Adrenal gland (tissue), 9 donors: ENCODE measurements at regions not wholly inside any gene's neighbourhood (a gene's known extent, or its start where the extent isn't known, plus 50 kb on each side); places are given as distances from the start of the nearest gene placed in this dataset.

ENCODE experiments used
- DNase-seq, 7 donors: peaks; one replicate each; pipeline ENCODE4 v3.0.0-alpha.2; 2019 to 2020
- H3K27ac ChIP-seq, 5 donors: fragments of 200-600 bp; sonication (generic) in 4 of 5; 1 replicate in 3 of 5; 2 replicates in 2 of 5; pipeline versions ENCODE4 v1.5.1 to v1.8.0; 2016 to 2020; ENCODE audit warnings: mild to moderate bottlenecking in 1 of 5
- H3K27me3 ChIP-seq: fragments of 200-600 bp; 2 replicates; pipeline ENCODE4 v1.8.0; 2021
- H3K36me3 ChIP-seq, 2 donors: fragments of 200-600 bp; replicated peaks in 1 of 2; 1 replicate in 1 of 2; 2 replicates in 1 of 2; pipeline versions ENCODE4 v1.5.1 to v1.8.0; 2018 to 2022
- H3K4me1 ChIP-seq, 2 donors: fragments of 200-600 bp; replicated peaks in 1 of 2; 1 replicate in 1 of 2; 2 replicates in 1 of 2; pipeline versions ENCODE4 v1.5.1 to v1.8.0; 2018 to 2021
- H3K4me3 ChIP-seq, 4 donors: fragments of 200-600 bp; sonication (generic) in 3 of 4; one replicate each; pipeline ENCODE4 v1.5.1; 2016 to 2018
- H3K9me3 ChIP-seq, 3 donors: fragments of 200-600 bp; sonication (generic) in 1 of 3; replicated peaks in 1 of 3; 1 replicate in 2 of 3; 2 replicates in 1 of 3; pipeline versions ENCODE4 v1.5.1 to v1.8.0; 2016 to 2021
- POLR2A ChIP-seq, 2 donors: fragments of 450-650 bp; IDR thresholded peaks; one replicate each; pipeline ENCODE4 v1.6.1; 2017; ENCODE audit warnings: antibody characterized with exemption in 2 of 2, mild to moderate bottlenecking in 2 of 2, moderate library complexity in 1 of 2
- WGBS, 4 donors: extraction: QIAGEN DNeasy Blood & Tissue Kit in 2 of 4; methylation state at CpG; one replicate each; pipeline versions ENCODE4 v1.1.5 to v1.1.7; 2013 to 2017; 5-methylcytosine and 5-hydroxymethylcytosine counted together
- intact Hi-C, 2 donors: fragments of 100-400 bp; cut with DNase I; formaldehyde crosslinking; loops; one replicate each; pipeline versions ENCODE4 v1.14.1 to v1.15.0; 2022 to 2023
- TF ChIP-seq, protein P1 (sequence below), 6 experiments: fragments of 450-650 bp in 4 of 6; fragments of 200-600 bp in 2 of 6; sonication (generic) in 1 of 6; IDR thresholded peaks; 1 replicate in 5 of 6; 2 replicates in 1 of 6; pipeline versions ENCODE4 v1.5.1 to v1.8.0; 2016 to 2021; ENCODE audit warnings: antibody characterized with exemption in 6 of 6, mild to moderate bottlenecking in 2 of 6, moderate library complexity in 1 of 6
- donor health status: healthy with polysubstance abuse.
- donor health status: Bipolar disorder and iron deficiency.
- donor health status: DM: yes; HTN: yes; CAD: no.
- donor health status: DM: no; HTN: no; CAD: no.
- donor health status: DM: no; HTN: no; CAD: no.

DNA sequence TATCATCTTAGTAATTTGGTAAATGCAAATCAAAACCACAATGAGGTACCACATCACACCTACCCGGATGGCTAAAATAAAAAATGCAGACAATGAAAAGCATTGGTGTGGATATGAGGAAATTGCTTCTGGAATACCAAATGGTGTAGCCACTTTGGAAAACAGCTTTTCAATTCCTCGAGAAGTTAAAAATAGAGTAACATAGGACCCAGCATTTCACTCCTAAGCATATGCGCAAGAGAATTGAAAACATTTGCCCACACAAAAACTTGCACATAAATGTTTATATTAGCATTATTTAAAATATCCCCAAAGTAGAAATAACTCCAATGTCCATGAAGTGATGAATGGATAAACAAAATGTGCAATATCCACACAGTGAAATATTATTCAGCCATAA is 608.7 kb downstream of the ISL1 start:
- Histone ChIP-seq H3K36me3 (no peaks in the 10 kb centered on the region), H3K27ac (no peak overlapping the region), H3K4me1 (no peaks in the 10 kb centered on the region), H3K9me3 (no peaks in the 10 kb centered on the region), H3K27me3 (no peaks in the 10 kb centered on the region), H3K4me3 (no peak overlapping the region)
- DNase-seq = no peak
- 78 to 89% (median 81%) methylated on average over 3 of the region's 3 CpGs for WGBS, 4 donors
- TF ChIP-seq, protein P1, sequence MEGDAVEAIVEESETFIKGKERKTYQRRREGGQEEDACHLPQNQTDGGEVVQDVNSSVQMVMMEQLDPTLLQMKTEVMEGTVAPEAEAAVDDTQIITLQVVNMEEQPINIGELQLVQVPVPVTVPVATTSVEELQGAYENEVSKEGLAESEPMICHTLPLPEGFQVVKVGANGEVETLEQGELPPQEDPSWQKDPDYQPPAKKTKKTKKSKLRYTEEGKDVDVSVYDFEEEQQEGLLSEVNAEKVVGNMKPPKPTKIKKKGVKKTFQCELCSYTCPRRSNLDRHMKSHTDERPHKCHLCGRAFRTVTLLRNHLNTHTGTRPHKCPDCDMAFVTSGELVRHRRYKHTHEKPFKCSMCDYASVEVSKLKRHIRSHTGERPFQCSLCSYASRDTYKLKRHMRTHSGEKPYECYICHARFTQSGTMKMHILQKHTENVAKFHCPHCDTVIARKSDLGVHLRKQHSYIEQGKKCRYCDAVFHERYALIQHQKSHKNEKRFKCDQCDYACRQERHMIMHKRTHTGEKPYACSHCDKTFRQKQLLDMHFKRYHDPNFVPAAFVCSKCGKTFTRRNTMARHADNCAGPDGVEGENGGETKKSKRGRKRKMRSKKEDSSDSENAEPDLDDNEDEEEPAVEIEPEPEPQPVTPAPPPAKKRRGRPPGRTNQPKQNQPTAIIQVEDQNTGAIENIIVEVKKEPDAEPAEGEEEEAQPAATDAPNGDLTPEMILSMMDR (IDR thresholded peaks at IDR 0.05) = no peak
- TF ChIP-seq POLR2A (IDR thresholded peaks at IDR 0.05) = no peak
- intact Hi-C loops = no loop called here

- Histone ChIP-seq H3K4me1 (no peaks in the 10 kb centered on the region), H3K9me3 (no peaks in the 10 kb centered on the region), H3K4me3 (no peak overlapping the region), H3K27me3 (no peaks in the 10 kb centered on the region), H3K27ac (no peak overlapping the region), H3K36me3 (no peaks in the 10 kb centered on the region)
- no peak for DNase-seq
- intact Hi-C loops = no loop called here
- TF ChIP-seq, protein P1 (IDR thresholded peaks at IDR 0.05) = no peak
- no peak for TF ChIP-seq POLR2A (IDR thresholded peaks at IDR 0.05)
- 76 to 86% (median 84%) methylated on average over 5 of the region's 5 CpGs for WGBS, 4 donors
These were observed 612.6 kb downstream of the ISL1 start for GRCh38 chr5:51995773-51996306.

- H3K9me3 ChIP-seq = no peaks in the 10 kb centered on the region
- no peak overlapping the region for H3K4me3 ChIP-seq
- WGBS, 4 donors = 41 to 77% (median 53%) methylated on average over 1 of the region's 1 CpG
- H3K27ac ChIP-seq = no peak overlapping the region
- no peaks in the 10 kb centered on the region for H3K36me3 ChIP-seq
- no peaks in the 10 kb centered on the region for H3K27me3 ChIP-seq
- no peak for DNase-seq
- intact Hi-C loops = no loop called here
- TF ChIP-seq, protein P1 (IDR thresholded peaks at IDR 0.05) = no peak
- TF ChIP-seq POLR2A (IDR thresholded peaks at IDR 0.05) = no peak
- H3K4me1 ChIP-seq = no peaks in the 10 kb centered on the region
These were observed 613.2 kb downstream of the ISL1 start for GRCh38 chr5:51996356-51996861.

- Histone ChIP-seq H3K9me3 (no peaks in the 10 kb centered on the region), H3K27me3 (no peaks in the 10 kb centered on the region), H3K4me3 (no peak overlapping the region), H3K27ac (no peak overlapping the region), H3K36me3 (no peaks in the 10 kb centered on the region), H3K4me1 (no peaks in the 10 kb centered on the region)
- TF ChIP-seq POLR2A (IDR thresholded peaks at IDR 0.05) = no peak
- TF ChIP-seq, protein P1 (IDR thresholded peaks at IDR 0.05) = no peak
- intact Hi-C loops = no loop called here
- DNase-seq = no peak
These were observed 614.3 kb downstream of the ISL1 start for GRCh38 chr5:51997500-51997899.
